H9 (cell line): ENCODE measurements at regions not wholly inside any gene's neighbourhood (a gene's known extent, or its start where the extent isn't known, plus 50 kb on each side); places are given as distances from the start of the nearest gene placed in this dataset.

Source experiments
- DNase-seq: peaks from one replicate; pipeline ENCODE4 v3.0.0-alpha.2; 2017
- H2AFZ ChIP-seq: one replicate; pipeline ENCODE4 v1.6.1; 2013; ENCODE audit warnings: mild to moderate bottlenecking, low read length, control low read depth, moderate library complexity
- H2AK5ac ChIP-seq: 2 replicates; pipeline ENCODE4 v1.6.1; 2013; ENCODE audit warnings: low read length, control low read depth, mixed read lengths; ENCODE audit not compliant: insufficient read length
- H2BK120ac ChIP-seq: one replicate; pipeline ENCODE4 v1.6.1; 2013; ENCODE audit warnings: low read depth, mild to moderate bottlenecking, low read length, control low read depth, inconsistent platforms; ENCODE audit not compliant: poor library complexity, severe bottlenecking
- H2BK12ac ChIP-seq: 2 replicates; pipeline ENCODE4 v1.6.1; 2013; ENCODE audit warnings: low read length, control low read depth, mixed read lengths, low read depth; ENCODE audit not compliant: insufficient read length
- H2BK15ac ChIP-seq: 2 replicates; pipeline ENCODE4 v1.6.1; 2013; ENCODE audit warnings: low read depth, low read length, control low read depth
- H2BK20ac ChIP-seq: one replicate; pipeline ENCODE4 v1.6.1; 2013; ENCODE audit warnings: low read depth, mild to moderate bottlenecking, low read length, control low read depth, inconsistent platforms; ENCODE audit not compliant: poor library complexity, severe bottlenecking
- H2BK5ac ChIP-seq: 2 replicates; pipeline ENCODE4 v1.6.1; 2013; ENCODE audit warnings: low read length, control low read depth, mixed read lengths; ENCODE audit not compliant: insufficient read length
- H3K14ac ChIP-seq: 2 replicates; pipeline ENCODE4 v1.6.1; 2013; ENCODE audit warnings: low read length, control low read depth; ENCODE audit not compliant: insufficient read depth
- H3K18ac ChIP-seq: 2 replicates; pipeline ENCODE4 v1.6.1; 2013; ENCODE audit warnings: low read depth, mild to moderate bottlenecking, mixed read lengths, low read length, control low read depth; ENCODE audit not compliant: insufficient read length
- H3K23ac ChIP-seq: 2 replicates; pipeline ENCODE4 v1.6.1; 2013; ENCODE audit warnings: low read length, control low read depth, mixed read lengths, low read depth; ENCODE audit not compliant: insufficient read length
- H3K23me2 ChIP-seq: 2 replicates; pipeline ENCODE4 v1.6.1; 2013; ENCODE audit warnings: low read depth, mild to moderate bottlenecking, mixed read lengths, low read length, control low read depth; ENCODE audit not compliant: insufficient read length, poor library complexity, severe bottlenecking
- H3K27ac ChIP-seq: 2 replicates; pipeline ENCODE4 v1.5.1; 2013; ENCODE audit warnings: low read length, control low read depth, mixed read lengths, low read depth; ENCODE audit not compliant: insufficient read length
- H3K27me3 ChIP-seq: 2 replicates; pipeline ENCODE4 v1.6.1; 2013; ENCODE audit warnings: low read length, control low read depth, inconsistent platforms; ENCODE audit not compliant: insufficient read depth
- H3K4ac ChIP-seq: 2 replicates; pipeline ENCODE4 v1.6.1; 2013; ENCODE audit warnings: low read depth, mild to moderate bottlenecking, control low read depth, inconsistent platforms, low read length, moderate library complexity
- H3K4me1 ChIP-seq: 2 replicates; pipeline ENCODE4 v1.6.1; 2013; ENCODE audit warnings: low read length, control low read depth, inconsistent platforms; ENCODE audit not compliant: insufficient read depth
- H3K4me2 ChIP-seq: 2 replicates; pipeline ENCODE4 v1.6.1; 2013; ENCODE audit warnings: low read length, control low read depth, mixed read lengths; ENCODE audit not compliant: insufficient read length, insufficient read depth
- H3K56ac ChIP-seq: 2 replicates; pipeline ENCODE4 v1.6.1; 2013; ENCODE audit warnings: low read depth, mild to moderate bottlenecking, mixed read lengths, low read length, control low read depth; ENCODE audit not compliant: insufficient read length
- H3K79me1 ChIP-seq: 2 replicates; pipeline ENCODE4 v1.6.1; 2013; ENCODE audit warnings: low read depth, mild to moderate bottlenecking, moderate library complexity, low read length, control low read depth, inconsistent platforms; ENCODE audit not compliant: insufficient read depth, poor library complexity, severe bottlenecking
- H3K79me2 ChIP-seq: 2 replicates; pipeline ENCODE4 v1.6.1; 2013; ENCODE audit warnings: low read length, control low read depth, inconsistent platforms; ENCODE audit not compliant: insufficient read depth
- H3K9ac ChIP-seq: 2 replicates; pipeline ENCODE4 v1.6.1; 2013; ENCODE audit warnings: low read length, control low read depth, mixed read lengths; ENCODE audit not compliant: insufficient read length; ENCODE audit errors: extremely low read depth
- H3K9me3 ChIP-seq: one replicate; pipeline ENCODE4 v1.6.1; 2013; ENCODE audit warnings: low read depth, low read length, inconsistent platforms; ENCODE audit not compliant: control insufficient read depth
- H3T11ph ChIP-seq: one replicate; pipeline ENCODE4 v1.6.1; 2013; ENCODE audit warnings: mild to moderate bottlenecking, low read length, control low read depth, inconsistent platforms
- H4K20me1 ChIP-seq: one replicate; pipeline ENCODE4 v1.6.1; 2013; ENCODE audit not compliant: control insufficient read depth, insufficient read length, insufficient read depth
- H4K5ac ChIP-seq: 2 replicates; pipeline ENCODE4 v1.6.1; 2013; ENCODE audit warnings: low read depth, mild to moderate bottlenecking, mixed read lengths, low read length, control low read depth; ENCODE audit not compliant: insufficient read length
- H4K8ac ChIP-seq: replicated peaks from 2 replicates; pipeline ENCODE4 v1.6.1; 2013; ENCODE audit warnings: low read length, control low read depth, mixed read lengths, low read depth; ENCODE audit not compliant: insufficient read length
- H4K91ac ChIP-seq: 2 replicates; pipeline ENCODE4 v1.6.1; 2013; ENCODE audit warnings: low read depth, mild to moderate bottlenecking, moderate library complexity, mixed read lengths, low read length, control low read depth; ENCODE audit not compliant: insufficient read length
- H3K27ac Mint-ChIP-seq, 3 experiments: 2 replicates in 2 of 3; 3 replicates in 1 of 3; pipeline ENCODE4 v1.8.0; 2020 to 2021; ENCODE audit warnings: mixed read lengths in 3 of 3, mild to moderate bottlenecking in 1 of 3, moderate library complexity in 1 of 3
- H3K27me3 Mint-ChIP-seq: 2 replicates; pipeline ENCODE4 v1.8.0; 2021; ENCODE audit warnings: low read depth, mild to moderate bottlenecking, moderate library complexity, mixed read lengths
- H3K36me3 Mint-ChIP-seq, 3 experiments: 2 replicates in 2 of 3; 3 replicates in 1 of 3; pipeline ENCODE4 v1.8.0; 2020 to 2021; ENCODE audit warnings: low read depth in 3 of 3, mixed read lengths in 3 of 3; ENCODE audit not compliant: insufficient read depth in 1 of 3
- H3K4me1 Mint-ChIP-seq, 2 experiments: 2 replicates each; pipeline ENCODE4 v1.8.0; 2020; ENCODE audit warnings: mixed read lengths in 2 of 2
- H3K4me3 Mint-ChIP-seq, 2 experiments: 2 replicates in 1 of 2; 3 replicates in 1 of 2; pipeline ENCODE4 v1.8.0; 2020 to 2021; ENCODE audit warnings: mild to moderate bottlenecking in 2 of 2, mixed read lengths in 2 of 2, moderate library complexity in 1 of 2
- H3K9me3 Mint-ChIP-seq, 2 experiments: 2 replicates in 1 of 2; 3 replicates in 1 of 2; pipeline ENCODE4 v1.8.0; 2020; ENCODE audit warnings: mild to moderate bottlenecking in 2 of 2, mixed read lengths in 2 of 2, moderate library complexity in 1 of 2
- WGBS: extraction: QIAGEN DNeasy Blood & Tissue Kit; methylation state at CpG from one replicate; pipeline ENCODE4 v1.1.7; 2013; ENCODE audit warnings: missing lambda C conversion rate, low lambda C conversion rate, mixed read lengths; ENCODE audit not compliant: insufficient read length; ENCODE audit errors: extremely low coverage; 5-methylcytosine and 5-hydroxymethylcytosine counted together
- TF ChIP-seq, protein P1 (sequence below): fragments of 200-600 bp; sonication (generic); conservative IDR thresholded peaks from 3 replicates; pipeline ENCODE4 v1.8.0; 2021; ENCODE audit warnings: antibody characterized with exemption, mild to moderate bottlenecking

DNA sequence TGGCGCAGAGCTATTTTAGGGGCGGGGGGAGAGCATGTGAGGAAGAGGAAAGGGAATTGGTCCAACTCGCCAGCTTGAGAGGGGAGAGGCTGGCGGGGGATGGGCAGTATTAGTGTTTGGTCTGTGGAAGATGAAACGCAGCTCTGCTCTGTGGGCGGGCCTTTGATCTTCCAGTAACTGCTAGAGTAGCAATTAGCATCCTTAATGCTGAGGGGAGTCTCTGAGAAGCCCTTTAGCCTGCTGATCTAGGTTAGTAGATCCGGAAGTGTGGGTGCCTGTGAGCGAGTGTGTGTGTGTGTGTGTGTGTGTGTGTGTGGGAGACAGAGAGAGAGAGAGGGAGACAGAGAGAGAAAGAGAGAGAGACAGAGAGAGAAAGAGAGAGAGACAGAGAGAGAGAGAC lies 117.2 kb upstream of the BACH2 start:
- H3K4me2 ChIP-seq, result peak overlapping the region; percentile 37

More for the DNA sequence above, 117.2 kb upstream of the BACH2 start:
- no peaks in the 10 kb centered on the region; a peak in 1 of 5 replicates for H3K9me3 Mint-ChIP-seq
- no peak overlapping the region for H3T11ph ChIP-seq
- H3K4me1 Mint-ChIP-seq, result peaks cover 29 to 31% of the 10 kb centered on the region in 2 experiments
- H3K23ac ChIP-seq, result no peak overlapping the region
- no peak overlapping the region for H3K56ac ChIP-seq
- no peak overlapping the region for H4K8ac ChIP-seq
- H4K20me1 ChIP-seq, result no peaks in the 10 kb centered on the region
- H2BK20ac ChIP-seq, result no peak overlapping the region
- no peaks in the 10 kb centered on the region; the same call in 1 of the 2 replicates for H3K27me3 ChIP-seq
- H3K79me2 ChIP-seq, result no peaks in the 10 kb centered on the region
- H3K9ac ChIP-seq, result no peak overlapping the region
- no peak overlapping the region for H3K27ac ChIP-seq
- no peaks in the 10 kb centered on the region for H3K79me1 ChIP-seq
- no peak overlapping the region for H2BK15ac ChIP-seq
- no peak overlapping the region for H3K18ac ChIP-seq
- peak overlapping the region; percentile 21 to 63 for H3K4me3 Mint-ChIP-seq
- H3K27me3 Mint-ChIP-seq, result peaks cover 22% of the 10 kb centered on the region
- no peak overlapping the region for H3K4ac ChIP-seq
- H3K14ac ChIP-seq, result no peak overlapping the region
- TF ChIP-seq, protein P1, sequence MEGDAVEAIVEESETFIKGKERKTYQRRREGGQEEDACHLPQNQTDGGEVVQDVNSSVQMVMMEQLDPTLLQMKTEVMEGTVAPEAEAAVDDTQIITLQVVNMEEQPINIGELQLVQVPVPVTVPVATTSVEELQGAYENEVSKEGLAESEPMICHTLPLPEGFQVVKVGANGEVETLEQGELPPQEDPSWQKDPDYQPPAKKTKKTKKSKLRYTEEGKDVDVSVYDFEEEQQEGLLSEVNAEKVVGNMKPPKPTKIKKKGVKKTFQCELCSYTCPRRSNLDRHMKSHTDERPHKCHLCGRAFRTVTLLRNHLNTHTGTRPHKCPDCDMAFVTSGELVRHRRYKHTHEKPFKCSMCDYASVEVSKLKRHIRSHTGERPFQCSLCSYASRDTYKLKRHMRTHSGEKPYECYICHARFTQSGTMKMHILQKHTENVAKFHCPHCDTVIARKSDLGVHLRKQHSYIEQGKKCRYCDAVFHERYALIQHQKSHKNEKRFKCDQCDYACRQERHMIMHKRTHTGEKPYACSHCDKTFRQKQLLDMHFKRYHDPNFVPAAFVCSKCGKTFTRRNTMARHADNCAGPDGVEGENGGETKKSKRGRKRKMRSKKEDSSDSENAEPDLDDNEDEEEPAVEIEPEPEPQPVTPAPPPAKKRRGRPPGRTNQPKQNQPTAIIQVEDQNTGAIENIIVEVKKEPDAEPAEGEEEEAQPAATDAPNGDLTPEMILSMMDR, result no peak
- no peak overlapping the region for H4K91ac ChIP-seq
- WGBS, result no CpG with 5 or more reads among the region's 8 CpGs
- no peaks in the 10 kb centered on the region for H3K23me2 ChIP-seq
- H2AFZ ChIP-seq, result no peak overlapping the region
- peak; percentile 68 for DNase-seq
- H3K27ac Mint-ChIP-seq, result peak overlapping the region in 1 of 3 experiments; percentile 42; a peak in 1 of 7 replicates
- no peak overlapping the region for H2BK5ac ChIP-seq
- no peaks in the 10 kb centered on the region; a peak in 1 of 7 replicates for H3K36me3 Mint-ChIP-seq
- no peak overlapping the region for H2AK5ac ChIP-seq
- H3K4me1 ChIP-seq, result 0 out of 2 replicates have a peak, but pooled peaks cover 2% of the 10 kb centered on the region
- H4K5ac ChIP-seq, result no peak overlapping the region
- no peak overlapping the region for H2BK12ac ChIP-seq
- no peak overlapping the region for H2BK120ac ChIP-seq
- no peaks in the 10 kb centered on the region for H3K9me3 ChIP-seq
